K562 (cell line): ENCODE measurements at regions not wholly inside any gene's neighbourhood (a gene's known extent, or its start where the extent isn't known, plus 50 kb on each side); places are given as distances from the start of the nearest gene placed in this dataset.

Source experiments
- CEBPB ChIP-seq: fragments of 450-650 bp; IDR thresholded peaks from 2 replicates; pipeline ENCODE4 v1.6.1; 2016; ENCODE audit warnings: missing genetic modification characterization, missing compliant biosample characterization
- TEAD4 ChIP-seq, 2 experiments: sonication (generic) in 1 of 2; formaldehyde crosslinking in 1 of 2; IDR thresholded peaks; 2 replicates each; pipeline versions ENCODE4 v1.6.1 to v1.8.0; 2012 to 2022; ENCODE audit warnings: borderline replicate concordance in 1 of 2, inconsistent platforms in 1 of 2, low read length in 1 of 2, mild to moderate bottlenecking in 1 of 2, missing genetic modification reagents in 1 of 2
- ZFPM2 ChIP-seq: fragments of 250-450 bp; sonication (Bioruptor Pico); IDR thresholded peaks from 2 replicates; pipeline ENCODE4 v1.5.1; 2022; ENCODE audit warnings: mild to moderate bottlenecking
- TF ChIP-seq, protein P1 (sequence below): fragments of 200-600 bp; sonication (generic); IDR thresholded peaks from one replicate; pipeline ENCODE4 v1.6.1; 2012; ENCODE audit warnings: mild to moderate bottlenecking, low read depth, low read length, inconsistent platforms
- TF ChIP-seq, protein P2 (sequence below), 2 experiments: IDR thresholded peaks; 2 replicates each; pipeline ENCODE4 v1.6.1; 2012; ENCODE audit warnings: improper control_type of control experiment in 2 of 2, low read depth in 2 of 2, low read length in 2 of 2, borderline replicate concordance in 1 of 2

DNA sequence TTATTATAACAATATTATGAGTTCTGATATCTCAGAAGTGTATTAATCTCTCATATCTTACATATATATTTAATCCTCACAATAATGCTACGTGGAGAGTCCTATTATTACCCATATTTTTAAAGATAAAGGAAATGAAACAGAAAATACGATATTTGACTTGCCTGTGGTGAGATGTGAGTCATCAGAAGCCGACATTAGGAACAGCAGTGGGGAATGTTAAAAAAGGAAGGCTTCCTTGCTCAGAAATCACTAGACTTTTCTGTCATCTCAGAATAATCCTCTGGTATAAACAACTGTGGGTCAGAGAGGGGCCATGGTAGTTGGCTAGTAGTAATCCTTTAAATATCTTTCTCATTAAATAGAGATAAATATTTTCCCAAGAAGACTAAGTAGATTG is 402.3 kb upstream of the PCDH15 start (continued):
- TF ChIP-seq, protein P1, sequence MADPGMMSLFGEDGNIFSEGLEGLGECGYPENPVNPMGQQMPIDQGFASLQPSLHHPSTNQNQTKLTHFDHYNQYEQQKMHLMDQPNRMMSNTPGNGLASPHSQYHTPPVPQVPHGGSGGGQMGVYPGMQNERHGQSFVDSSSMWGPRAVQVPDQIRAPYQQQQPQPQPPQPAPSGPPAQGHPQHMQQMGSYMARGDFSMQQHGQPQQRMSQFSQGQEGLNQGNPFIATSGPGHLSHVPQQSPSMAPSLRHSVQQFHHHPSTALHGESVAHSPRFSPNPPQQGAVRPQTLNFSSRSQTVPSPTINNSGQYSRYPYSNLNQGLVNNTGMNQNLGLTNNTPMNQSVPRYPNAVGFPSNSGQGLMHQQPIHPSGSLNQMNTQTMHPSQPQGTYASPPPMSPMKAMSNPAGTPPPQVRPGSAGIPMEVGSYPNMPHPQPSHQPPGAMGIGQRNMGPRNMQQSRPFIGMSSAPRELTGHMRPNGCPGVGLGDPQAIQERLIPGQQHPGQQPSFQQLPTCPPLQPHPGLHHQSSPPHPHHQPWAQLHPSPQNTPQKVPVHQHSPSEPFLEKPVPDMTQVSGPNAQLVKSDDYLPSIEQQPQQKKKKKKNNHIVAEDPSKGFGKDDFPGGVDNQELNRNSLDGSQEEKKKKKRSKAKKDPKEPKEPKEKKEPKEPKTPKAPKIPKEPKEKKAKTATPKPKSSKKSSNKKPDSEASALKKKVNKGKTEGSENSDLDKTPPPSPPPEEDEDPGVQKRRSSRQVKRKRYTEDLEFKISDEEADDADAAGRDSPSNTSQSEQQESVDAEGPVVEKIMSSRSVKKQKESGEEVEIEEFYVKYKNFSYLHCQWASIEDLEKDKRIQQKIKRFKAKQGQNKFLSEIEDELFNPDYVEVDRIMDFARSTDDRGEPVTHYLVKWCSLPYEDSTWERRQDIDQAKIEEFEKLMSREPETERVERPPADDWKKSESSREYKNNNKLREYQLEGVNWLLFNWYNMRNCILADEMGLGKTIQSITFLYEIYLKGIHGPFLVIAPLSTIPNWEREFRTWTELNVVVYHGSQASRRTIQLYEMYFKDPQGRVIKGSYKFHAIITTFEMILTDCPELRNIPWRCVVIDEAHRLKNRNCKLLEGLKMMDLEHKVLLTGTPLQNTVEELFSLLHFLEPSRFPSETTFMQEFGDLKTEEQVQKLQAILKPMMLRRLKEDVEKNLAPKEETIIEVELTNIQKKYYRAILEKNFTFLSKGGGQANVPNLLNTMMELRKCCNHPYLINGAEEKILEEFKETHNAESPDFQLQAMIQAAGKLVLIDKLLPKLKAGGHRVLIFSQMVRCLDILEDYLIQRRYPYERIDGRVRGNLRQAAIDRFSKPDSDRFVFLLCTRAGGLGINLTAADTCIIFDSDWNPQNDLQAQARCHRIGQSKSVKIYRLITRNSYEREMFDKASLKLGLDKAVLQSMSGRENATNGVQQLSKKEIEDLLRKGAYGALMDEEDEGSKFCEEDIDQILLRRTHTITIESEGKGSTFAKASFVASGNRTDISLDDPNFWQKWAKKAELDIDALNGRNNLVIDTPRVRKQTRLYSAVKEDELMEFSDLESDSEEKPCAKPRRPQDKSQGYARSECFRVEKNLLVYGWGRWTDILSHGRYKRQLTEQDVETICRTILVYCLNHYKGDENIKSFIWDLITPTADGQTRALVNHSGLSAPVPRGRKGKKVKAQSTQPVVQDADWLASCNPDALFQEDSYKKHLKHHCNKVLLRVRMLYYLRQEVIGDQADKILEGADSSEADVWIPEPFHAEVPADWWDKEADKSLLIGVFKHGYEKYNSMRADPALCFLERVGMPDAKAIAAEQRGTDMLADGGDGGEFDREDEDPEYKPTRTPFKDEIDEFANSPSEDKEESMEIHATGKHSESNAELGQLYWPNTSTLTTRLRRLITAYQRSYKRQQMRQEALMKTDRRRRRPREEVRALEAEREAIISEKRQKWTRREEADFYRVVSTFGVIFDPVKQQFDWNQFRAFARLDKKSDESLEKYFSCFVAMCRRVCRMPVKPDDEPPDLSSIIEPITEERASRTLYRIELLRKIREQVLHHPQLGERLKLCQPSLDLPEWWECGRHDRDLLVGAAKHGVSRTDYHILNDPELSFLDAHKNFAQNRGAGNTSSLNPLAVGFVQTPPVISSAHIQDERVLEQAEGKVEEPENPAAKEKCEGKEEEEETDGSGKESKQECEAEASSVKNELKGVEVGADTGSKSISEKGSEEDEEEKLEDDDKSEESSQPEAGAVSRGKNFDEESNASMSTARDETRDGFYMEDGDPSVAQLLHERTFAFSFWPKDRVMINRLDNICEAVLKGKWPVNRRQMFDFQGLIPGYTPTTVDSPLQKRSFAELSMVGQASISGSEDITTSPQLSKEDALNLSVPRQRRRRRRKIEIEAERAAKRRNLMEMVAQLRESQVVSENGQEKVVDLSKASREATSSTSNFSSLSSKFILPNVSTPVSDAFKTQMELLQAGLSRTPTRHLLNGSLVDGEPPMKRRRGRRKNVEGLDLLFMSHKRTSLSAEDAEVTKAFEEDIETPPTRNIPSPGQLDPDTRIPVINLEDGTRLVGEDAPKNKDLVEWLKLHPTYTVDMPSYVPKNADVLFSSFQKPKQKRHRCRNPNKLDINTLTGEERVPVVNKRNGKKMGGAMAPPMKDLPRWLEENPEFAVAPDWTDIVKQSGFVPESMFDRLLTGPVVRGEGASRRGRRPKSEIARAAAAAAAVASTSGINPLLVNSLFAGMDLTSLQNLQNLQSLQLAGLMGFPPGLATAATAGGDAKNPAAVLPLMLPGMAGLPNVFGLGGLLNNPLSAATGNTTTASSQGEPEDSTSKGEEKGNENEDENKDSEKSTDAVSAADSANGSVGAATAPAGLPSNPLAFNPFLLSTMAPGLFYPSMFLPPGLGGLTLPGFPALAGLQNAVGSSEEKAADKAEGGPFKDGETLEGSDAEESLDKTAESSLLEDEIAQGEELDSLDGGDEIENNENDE: no peak
- no peak for TF ChIP-seq ZFPM2
- TF ChIP-seq, protein P2, sequence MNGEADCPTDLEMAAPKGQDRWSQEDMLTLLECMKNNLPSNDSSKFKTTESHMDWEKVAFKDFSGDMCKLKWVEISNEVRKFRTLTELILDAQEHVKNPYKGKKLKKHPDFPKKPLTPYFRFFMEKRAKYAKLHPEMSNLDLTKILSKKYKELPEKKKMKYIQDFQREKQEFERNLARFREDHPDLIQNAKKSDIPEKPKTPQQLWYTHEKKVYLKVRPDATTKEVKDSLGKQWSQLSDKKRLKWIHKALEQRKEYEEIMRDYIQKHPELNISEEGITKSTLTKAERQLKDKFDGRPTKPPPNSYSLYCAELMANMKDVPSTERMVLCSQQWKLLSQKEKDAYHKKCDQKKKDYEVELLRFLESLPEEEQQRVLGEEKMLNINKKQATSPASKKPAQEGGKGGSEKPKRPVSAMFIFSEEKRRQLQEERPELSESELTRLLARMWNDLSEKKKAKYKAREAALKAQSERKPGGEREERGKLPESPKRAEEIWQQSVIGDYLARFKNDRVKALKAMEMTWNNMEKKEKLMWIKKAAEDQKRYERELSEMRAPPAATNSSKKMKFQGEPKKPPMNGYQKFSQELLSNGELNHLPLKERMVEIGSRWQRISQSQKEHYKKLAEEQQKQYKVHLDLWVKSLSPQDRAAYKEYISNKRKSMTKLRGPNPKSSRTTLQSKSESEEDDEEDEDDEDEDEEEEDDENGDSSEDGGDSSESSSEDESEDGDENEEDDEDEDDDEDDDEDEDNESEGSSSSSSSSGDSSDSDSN (IDR thresholded peaks at IDR 0.05; ENCODE audit: borderline replicate concordance in 1 of 2, low read depth in 2 of 2, low read length in 2 of 2): no peak
- TF ChIP-seq CEBPB (tag): no peak
- no peak for TF ChIP-seq TEAD4 (IDR thresholded peaks at IDR 0.05; ENCODE audit: low read length)
- no peak for TF ChIP-seq TEAD4 (CRISPR knock-in tag; IDR thresholded peaks at IDR 0.05; ENCODE audit: borderline replicate concordance)
